ENCODE measurements at regions not wholly inside any gene's neighbourhood (a gene's known extent, or its start where the extent isn't known, plus 50 kb on each side); places are given as distances from the start of the nearest gene placed in this dataset.

- no peak for TF ChIP-seq CTCF (IDR thresholded peaks at IDR 0.05; ENCODE audit: borderline replicate concordance, extremely low read depth, low read length, poor library complexity, severe bottlenecking)
- no peak for TF ChIP-seq EZH2 (IDR thresholded peaks at IDR 0.05; ENCODE audit: borderline replicate concordance, low read depth, low read length, severe bottlenecking)
Observed at GRCh38 chr12:67468549-67469245, 179.8 kb upstream of the DYRK2 start.
